Posterior cingulate gyrus (tissue), 11 donors: ENCODE measurements at regions not wholly inside any gene's neighbourhood (a gene's known extent, or its start where the extent isn't known, plus 50 kb on each side); places are given as distances from the start of the nearest gene placed in this dataset.

Experiments
- DNase-seq, 10 donors: peaks; one replicate each; pipeline versions ENCODE4 v3.0.0 to v3.0.0-alpha.2; 2020 to 2021; ENCODE audit warnings: mixed read lengths in 3 of 10
- intact Hi-C: fragments of 100-400 bp; cut with DNase I; formaldehyde crosslinking; loops from one replicate; pipeline ENCODE4 v1.15.1; 2023

- DNase-seq: peak in 1 of 10 donors; percentile 43
- intact Hi-C loops: no loop called here
Observed at GRCh38 chr10:113285305-113285704, 267.5 kb upstream of the HABP2 start.

- intact Hi-C loops: no loop called here
- no peak for DNase-seq
Observed at GRCh38 chr10:113287592-113287991, 265.3 kb upstream of the HABP2 start.

GRCh38 chr10:113290137-113290536, 262.7 kb upstream of the HABP2 start:
- intact Hi-C loops: no loop called here
- no peak for DNase-seq

GRCh38 chr10:113291413-113291812, 261.4 kb upstream of the HABP2 start:
- intact Hi-C loops: no loop called here
- no peak for DNase-seq

DNA sequence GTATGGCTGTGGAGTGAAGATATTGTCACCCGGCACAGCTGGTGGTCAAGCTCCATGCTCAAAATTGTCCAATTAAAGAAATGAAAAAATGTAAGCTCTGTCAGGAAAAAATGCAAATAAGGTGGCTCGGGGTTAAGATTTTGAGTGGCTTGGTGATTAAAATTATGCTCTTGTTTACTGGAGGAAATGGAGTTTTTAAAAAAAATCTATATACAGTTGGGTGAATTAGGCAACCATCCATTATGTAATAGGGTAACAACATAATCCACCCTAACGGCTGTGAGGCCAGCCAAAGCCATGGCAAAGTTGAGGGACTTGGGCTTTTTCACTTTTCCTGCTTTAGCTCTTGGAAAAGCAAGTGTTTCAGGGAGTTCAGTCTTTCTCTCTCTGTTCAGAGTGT, 260.8 kb upstream of the HABP2 start:
- no peak for DNase-seq
- intact Hi-C loops: no loop called here

DNA sequence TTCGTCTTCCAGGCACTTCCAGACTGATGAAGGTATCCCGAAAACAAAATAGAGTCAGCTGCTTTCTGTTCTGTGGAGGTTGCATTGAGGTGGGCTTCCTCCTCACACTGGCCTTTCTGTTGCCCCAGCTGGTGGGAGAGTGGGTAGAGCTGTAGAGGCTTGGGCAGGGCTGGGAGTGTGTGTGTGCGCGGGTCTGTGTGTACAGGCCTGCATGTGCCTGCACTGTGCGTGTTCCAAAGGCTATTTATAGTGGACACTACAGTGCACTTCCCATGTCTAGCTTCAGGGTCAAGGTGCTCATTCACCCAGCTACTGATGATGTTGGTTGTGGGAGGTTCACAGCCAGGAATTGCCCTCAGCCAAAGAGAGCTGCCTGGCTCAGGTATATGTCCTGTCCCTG, 260.1 kb upstream of the HABP2 start:
- intact Hi-C loops: no loop called here
- no peak for DNase-seq

DNA sequence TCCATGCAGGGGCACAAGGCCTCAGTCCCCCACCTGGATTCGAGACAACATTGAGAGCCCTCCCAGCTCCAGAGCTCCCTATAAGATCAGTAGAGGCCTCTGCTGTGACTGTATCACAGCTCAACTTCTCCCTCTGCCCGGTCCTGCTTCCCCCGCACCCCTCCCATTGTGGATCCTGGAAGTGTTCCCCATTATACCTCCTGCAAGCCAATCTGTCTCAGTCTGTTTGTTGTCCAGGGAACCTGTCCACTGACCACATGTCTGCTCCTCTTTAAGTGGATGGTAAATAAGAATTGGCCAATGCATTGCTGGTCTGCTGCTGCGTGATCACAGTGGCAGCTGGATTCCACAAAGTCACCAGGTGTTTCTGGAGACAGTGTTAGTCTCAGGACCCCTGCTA, 259.7 kb upstream of the HABP2 start:
- intact Hi-C loops: no loop called here
- DNase-seq: no peak

DNA sequence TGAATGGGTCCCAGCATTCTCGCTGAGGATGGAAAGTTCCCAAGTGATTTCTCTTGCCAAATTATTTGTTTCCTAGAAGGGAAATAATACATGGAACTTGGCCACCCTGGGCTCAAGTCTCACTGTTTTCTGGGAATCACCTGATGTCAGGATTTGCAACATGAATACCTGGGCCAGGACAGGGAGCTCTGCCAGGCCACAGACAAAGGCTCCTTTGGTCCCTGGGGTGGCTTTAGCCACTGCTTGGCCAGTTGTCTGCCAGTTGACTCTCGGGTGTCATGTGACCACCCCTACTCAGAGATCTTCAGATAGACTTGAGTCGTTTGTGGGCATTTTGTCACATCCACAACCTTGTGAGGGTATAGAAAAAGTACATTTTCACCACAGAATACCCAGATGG, 258.0 kb upstream of the HABP2 start:
- intact Hi-C loops: no loop called here
- DNase-seq: peak in 2 of 10 donors; percentile 23 to 30

DNA sequence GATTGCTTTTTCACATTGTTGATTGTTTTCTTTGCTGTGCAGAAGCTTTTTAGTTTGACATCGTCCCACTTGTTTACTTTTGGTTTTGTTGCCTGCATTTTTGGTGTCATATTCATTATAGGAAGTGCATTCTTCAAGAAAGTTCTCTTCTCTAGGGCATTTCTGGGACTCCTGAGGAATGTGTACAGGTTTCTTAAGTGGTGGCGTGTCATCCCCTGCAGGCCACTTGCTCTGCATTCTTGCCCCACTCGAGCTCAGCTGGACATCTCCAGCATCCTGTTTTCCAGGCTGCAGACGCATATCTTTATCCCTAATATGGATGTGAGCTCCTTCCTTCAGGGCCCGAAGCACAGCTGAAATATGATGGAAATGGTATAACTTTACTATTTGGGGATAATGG, 255.6 kb upstream of the HABP2 start:
- DNase-seq: no peak
- intact Hi-C loops: no loop called here

GRCh38 chr10:113298616-113299015, 254.2 kb upstream of the HABP2 start:
- intact Hi-C loops: no loop called here
- DNase-seq: no peak

GRCh38 chr10:113300201-113300600, 252.7 kb upstream of the HABP2 start:
- intact Hi-C loops: no loop called here
- DNase-seq: no peak

GRCh38 chr10:113300617-113301016, 252.2 kb upstream of the HABP2 start:
- no peak for DNase-seq
- intact Hi-C loops: no loop called here

GRCh38 chr10:113301342-113301984, 251.4 kb upstream of the HABP2 start:
- no peak for DNase-seq
- intact Hi-C loops: no loop called here

DNA sequence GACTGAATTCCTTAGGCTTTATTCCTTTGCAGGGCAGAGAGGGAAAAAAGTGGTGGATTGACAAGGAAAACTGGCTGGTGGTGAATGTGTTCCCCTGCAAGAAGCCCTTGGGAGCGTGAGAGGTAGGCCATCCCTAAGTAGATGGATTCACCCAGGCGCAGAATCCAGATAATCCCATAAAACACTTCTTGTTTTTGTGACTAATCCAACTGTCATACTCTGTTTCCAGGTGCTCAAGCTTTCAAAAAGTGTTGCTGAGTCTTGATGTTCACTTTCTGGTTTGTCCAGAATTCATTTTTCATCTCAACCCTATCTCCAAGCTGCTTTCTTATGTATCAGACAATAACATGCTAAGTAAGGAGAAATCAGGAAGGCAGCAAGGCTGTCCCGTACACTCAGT, 250.8 kb upstream of the HABP2 start:
- no peak for DNase-seq
- intact Hi-C loops: no loop called here

GRCh38 chr10:113303544-113304146, 249.2 kb upstream of the HABP2 start:
- no peak for DNase-seq
- intact Hi-C loops: no loop called here

GRCh38 chr10:113304726-113305125, 248.1 kb upstream of the HABP2 start:
- intact Hi-C loops: no loop called here
- no peak for DNase-seq

DNA sequence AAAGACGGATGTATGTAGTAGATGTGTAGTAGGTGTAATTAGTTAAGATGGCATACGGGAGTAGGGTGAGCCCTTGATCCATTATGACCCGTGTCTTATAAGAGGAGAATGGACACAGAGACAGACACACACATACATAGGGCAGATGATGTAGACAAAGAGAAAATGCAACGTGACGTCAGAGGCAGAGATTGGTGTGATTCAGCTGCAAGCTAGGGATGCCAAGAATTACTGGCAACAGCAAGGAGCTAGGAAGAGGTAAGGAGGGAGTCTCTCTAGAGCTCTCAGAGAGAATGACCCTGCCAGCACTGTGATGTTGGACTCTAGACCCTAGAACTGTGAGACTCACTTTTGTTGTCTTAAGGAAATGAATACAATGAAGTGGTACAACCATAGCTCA, 247.0 kb upstream of the HABP2 start:
- intact Hi-C loops: no loop called here

DNA sequence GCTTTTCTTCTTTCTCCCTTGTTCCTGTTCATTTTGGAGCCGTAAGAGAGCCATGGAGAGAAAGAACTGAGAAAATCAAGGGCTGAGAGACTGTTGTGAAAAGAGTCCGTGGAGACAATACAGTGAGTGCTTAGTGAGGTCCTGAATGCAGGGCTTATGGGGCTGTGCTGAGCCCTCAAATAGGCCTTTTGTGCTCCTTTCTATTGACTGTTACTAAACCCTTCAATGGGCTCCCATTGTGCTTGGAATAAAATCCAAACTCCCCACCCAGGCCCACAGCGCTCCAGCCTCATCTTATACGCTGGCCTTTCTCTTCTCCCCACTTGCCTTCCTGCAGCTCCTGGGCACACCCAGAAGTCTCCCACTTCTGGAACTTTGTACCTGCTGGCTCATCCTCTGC, 243.1 kb upstream of the HABP2 start:
- intact Hi-C loops: no loop called here

More for the DNA sequence above, 247.0 kb upstream of the HABP2 start:
- DNase-seq: no peak

GRCh38 chr10:113310347-113310746, 242.5 kb upstream of the HABP2 start:
- intact Hi-C loops: no loop called here
- no peak for DNase-seq

More for the DNA sequence above, 243.1 kb upstream of the HABP2 start:
- peak in 2 of 10 donors; percentile 7 to 33 for DNase-seq

DNA sequence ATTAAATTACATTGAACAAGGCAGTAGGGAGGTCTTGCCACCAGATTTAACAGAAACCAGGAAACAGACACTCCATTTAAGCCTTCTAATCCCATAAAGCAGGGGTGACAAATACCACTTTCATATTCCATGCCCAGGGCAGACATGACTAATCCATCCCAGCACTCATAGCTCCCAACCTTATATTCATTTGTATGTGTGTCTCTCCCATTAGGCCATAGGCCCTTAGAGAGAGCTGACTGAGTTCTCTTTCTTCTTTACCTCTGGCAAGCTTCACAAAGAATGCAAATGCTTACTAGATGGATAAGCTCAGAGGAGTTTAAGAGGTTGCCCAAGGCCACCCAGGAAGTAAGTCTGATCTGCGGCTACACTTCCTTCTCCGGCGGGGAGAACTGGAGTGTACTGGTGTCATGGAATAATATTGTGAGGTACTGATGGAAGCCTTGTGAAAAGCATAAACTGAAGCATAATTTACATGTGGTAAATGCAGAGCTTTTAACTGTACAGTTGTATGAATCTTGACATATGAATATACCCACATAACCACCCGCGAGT, 239.7 kb upstream of the HABP2 start:
- intact Hi-C loops: no loop called here
- DNase-seq: no peak

DNA sequence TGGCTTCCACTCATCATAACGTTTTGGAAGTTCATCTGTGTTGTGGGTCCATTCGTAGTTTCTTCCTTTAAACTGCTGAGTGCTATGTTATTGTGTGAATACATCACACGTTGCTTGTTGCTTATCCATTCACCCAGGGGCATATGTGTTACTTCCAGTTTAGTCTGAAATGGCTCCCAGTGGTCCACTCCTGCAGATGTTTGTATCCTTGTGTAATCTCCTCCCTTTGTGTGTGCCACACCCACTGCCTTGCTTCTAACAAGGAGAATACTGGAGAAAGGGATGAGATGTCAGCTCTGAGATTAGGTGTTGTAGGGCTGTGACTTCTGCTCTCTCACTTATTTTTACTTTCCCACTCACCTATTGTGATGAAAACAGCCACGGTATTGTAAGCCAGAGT, 239.1 kb upstream of the HABP2 start:
- intact Hi-C loops: no loop called here
- no peak for DNase-seq

DNA sequence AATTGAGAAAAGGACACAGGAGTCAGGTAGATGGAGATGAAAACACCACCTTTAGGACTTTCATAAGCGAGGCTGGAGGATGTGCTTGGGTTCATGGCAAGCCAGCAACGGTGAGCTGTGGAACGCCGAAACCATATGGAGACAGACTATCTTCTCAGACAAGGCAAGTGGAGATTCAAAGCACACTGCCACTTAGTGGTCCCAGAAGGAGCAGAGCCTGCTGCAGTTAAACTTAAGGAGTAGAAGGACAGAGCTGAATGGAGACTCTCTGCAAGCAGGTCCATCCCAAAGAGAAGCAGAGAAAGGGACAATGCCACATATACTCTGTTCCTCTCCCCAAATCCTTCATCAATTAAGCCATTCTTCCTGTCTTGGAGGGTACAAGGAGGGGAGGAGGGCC, 236.3 kb upstream of the HABP2 start:
- DNase-seq: no peak
- intact Hi-C loops: no loop called here
